D721Med (cell line): ENCODE measurements at regions not wholly inside any gene's neighbourhood (a gene's known extent, or its start where the extent isn't known, plus 50 kb on each side); places are given as distances from the start of the nearest gene placed in this dataset.

Experiments used
- DNase-seq: peaks from one replicate; pipeline ENCODE4 v3.0.0; 2011; ENCODE audit warnings: low spot score; ENCODE audit not compliant: insufficient read length
- FAIRE-seq: peaks from 2 replicates; lab custom pipeline; 2011; peaks lifted over from hg19 to GRCh38; lab: Jason Lieb, UNC
- TF ChIP-seq, protein P1 (sequence below): IDR thresholded peaks from 2 replicates; pipeline ENCODE4 v1.5.1; 2012; ENCODE audit warnings: mild to moderate bottlenecking, control low read depth; ENCODE audit not compliant: insufficient read depth; ENCODE audit errors: missing control alignments

DNA sequence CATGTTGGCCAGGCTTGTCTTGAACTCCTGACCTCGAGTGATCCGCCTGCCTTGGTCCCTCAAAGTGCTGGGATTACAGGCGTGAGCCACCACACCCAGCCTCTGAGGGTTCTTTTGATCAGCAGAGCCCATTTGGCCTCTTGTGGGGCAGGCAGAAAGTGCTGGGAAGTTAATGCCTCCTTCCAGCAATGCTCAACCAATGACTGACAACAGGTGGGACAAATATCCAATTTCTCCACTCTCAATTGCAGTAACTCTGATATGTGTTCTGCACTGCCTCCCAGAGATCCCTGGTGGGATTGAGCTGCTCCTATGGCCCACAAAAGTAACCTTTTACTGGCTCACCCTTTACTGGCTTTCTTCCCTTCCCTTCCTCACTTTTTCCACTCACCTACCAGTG is 79.9 kb upstream of the APC start:
- DNase-seq (no peak), FAIRE-seq (no peak)
- TF ChIP-seq, protein P1, sequence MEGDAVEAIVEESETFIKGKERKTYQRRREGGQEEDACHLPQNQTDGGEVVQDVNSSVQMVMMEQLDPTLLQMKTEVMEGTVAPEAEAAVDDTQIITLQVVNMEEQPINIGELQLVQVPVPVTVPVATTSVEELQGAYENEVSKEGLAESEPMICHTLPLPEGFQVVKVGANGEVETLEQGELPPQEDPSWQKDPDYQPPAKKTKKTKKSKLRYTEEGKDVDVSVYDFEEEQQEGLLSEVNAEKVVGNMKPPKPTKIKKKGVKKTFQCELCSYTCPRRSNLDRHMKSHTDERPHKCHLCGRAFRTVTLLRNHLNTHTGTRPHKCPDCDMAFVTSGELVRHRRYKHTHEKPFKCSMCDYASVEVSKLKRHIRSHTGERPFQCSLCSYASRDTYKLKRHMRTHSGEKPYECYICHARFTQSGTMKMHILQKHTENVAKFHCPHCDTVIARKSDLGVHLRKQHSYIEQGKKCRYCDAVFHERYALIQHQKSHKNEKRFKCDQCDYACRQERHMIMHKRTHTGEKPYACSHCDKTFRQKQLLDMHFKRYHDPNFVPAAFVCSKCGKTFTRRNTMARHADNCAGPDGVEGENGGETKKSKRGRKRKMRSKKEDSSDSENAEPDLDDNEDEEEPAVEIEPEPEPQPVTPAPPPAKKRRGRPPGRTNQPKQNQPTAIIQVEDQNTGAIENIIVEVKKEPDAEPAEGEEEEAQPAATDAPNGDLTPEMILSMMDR, result no peak

DNA sequence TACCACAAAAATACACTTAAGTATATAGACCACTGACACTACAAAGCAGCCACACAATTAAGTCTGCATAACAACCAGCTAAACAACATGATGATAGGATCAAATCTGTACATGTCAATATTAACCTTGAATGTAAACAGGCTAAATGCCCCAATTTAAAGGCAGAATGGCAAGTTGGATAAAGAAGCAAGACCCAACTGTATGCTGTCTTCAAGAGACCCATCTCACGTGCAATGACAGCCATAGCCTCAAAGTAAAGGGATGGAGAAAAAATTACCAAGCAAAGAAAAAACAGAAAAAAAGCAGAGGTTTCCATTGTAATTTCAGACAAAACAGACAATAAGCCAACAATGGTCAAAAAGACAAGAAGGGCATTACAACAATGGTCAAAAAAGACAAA is 77.3 kb upstream of the APC start:
- no peak for DNase-seq
- FAIRE-seq, result no peak
- TF ChIP-seq, protein P1, result no peak

DNA sequence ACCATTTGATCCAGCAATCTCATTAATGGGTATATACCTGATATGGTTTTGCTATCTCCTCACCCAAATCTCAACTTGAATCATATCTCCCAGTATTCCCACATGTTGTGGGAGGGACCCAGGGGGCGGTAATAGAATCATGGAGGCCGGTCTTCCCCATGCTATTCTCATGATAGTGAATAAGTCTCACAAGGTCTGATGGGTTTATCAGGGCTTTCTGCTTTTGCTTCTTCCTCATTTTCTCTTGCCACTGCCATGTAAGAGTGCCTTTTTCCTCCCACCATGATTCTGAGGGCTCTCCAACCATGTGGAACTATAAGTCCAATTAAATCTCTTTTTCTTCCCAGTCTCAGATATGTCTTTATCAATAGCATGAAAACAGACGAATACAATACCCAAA is 74.5 kb upstream of the APC start:
- DNase-seq, result no peak
- FAIRE-seq, result no peak
- TF ChIP-seq, protein P1, result no peak

DNA sequence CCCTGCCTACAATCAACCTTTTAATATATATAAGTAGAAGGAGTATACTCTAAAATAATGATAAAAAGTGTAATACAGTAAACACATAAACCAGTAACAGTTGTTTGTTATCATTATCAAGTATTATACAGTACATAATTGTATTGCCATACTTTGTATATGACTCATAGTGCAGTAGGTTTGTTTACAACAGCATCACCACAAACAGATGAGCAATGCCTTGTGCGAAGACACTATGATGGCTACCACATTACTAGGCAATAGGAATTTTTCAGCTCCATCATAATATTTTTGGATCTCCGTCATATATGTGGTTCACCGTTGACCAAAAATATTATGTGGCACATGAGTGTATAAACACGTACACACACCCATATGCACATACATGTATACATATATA is 69.7 kb upstream of the APC start:
- FAIRE-seq, result no peak
- TF ChIP-seq, protein P1, result no peak
- DNase-seq, result no peak

DNA sequence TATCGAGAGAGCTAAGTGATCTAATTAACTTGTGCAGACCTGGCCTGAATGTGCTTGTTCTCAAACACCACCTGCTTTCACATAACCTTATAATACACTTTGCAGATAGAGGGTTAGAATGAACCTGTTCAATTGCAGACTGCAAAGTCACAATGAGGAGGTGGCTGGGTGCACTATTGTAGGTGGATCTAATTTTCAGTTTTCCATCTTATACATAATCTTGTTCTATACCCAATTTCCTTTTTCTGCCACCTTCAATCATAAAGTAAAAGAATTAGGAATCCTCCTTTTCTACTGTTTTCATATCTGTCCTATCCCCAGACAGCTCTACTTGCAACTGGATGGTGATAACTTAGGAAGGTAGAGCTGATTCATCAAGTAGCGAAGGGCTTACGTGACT is 68.8 kb upstream of the APC start:
- DNase-seq, result no peak
- FAIRE-seq, result no peak
- TF ChIP-seq, protein P1, result no peak

DNA sequence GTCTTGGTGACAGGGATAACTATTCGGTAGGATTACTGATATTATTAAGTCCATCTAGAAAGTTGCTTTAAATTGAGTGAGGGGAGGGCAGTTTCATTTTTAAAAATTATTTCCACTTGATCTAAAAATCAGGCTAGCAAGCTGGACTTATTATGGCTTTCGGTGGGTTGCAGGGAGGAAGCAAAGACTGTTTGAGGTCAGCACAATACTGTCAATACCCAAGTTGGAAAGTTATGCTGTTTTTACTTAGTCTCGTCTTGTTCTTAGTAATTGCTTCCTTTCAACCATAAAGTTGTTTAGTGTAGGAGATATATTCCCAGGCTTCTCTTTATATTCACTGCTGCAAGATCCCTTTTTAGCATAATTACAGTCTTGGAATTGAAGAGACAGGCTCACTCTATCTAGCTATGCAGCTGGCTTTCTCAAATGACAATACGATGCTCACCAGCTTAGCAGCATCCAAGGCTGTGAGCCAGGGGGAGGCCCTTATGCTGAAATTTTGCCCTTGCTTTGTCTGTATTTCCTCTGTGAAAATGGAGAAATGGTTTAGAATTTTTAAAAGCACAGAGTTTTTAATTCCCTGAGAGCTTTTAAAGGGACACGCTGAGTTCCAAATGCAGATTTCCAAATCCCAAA is 68.2 kb upstream of the APC start:
- TF ChIP-seq, protein P1, result no peak
- DNase-seq (no peak), FAIRE-seq (no peak)

DNA sequence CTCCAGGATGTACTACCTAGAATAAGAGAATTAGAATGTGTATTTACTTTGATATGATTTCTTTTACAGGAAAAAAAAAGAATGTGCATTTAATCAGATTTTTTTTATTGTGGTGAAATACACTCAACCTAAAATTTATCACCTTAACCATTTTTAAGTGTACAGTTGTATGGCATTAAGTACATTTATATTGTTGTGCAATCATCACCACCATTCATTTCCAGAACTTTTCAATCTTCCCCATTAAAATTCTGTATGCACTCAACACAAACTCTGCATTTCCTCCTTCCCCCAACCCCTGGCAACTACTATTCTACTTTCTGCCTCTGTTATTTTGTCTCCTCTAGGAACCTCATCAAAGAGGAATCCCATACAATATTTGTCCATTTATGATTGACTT is 66.0 kb upstream of the APC start:
- DNase-seq, result no peak
- TF ChIP-seq, protein P1, result no peak
- FAIRE-seq, result no peak
